IPS-15b (cell line): ENCODE measurements at regions not wholly inside any gene's neighbourhood (a gene's known extent, or its start where the extent isn't known, plus 50 kb on each side); places are given as distances from the start of the nearest gene placed in this dataset.
"Not testable (repeated sequence)": the region's sequence is repeated elsewhere in the genome, so short reads cannot be mapped to it uniquely, and the experiment has no call there.

Source experiments
- H3K27me3 ChIP-seq: one replicate; pipeline ENCODE4 v1.6.1; 2013; ENCODE audit warnings: low read length; ENCODE audit not compliant: control insufficient read depth, insufficient read depth
- H3K36me3 ChIP-seq: one replicate; pipeline ENCODE4 v1.6.1; 2013; ENCODE audit warnings: low read length; ENCODE audit not compliant: control insufficient read depth, insufficient read depth
- H3K4me1 ChIP-seq: one replicate; pipeline ENCODE4 v1.6.1; 2013; ENCODE audit warnings: mild to moderate bottlenecking, low read length; ENCODE audit not compliant: control insufficient read depth, insufficient read depth
- H3K4me3 ChIP-seq: one replicate; pipeline ENCODE4 v1.5.1; 2013; ENCODE audit warnings: low read depth, low read length
- H3K9ac ChIP-seq: one replicate; pipeline ENCODE4 v1.6.1; 2013; ENCODE audit warnings: low read depth, mild to moderate bottlenecking, low read length
- H3K9me3 ChIP-seq: one replicate; pipeline ENCODE4 v1.6.1; 2013; ENCODE audit warnings: mild to moderate bottlenecking, low read length; ENCODE audit not compliant: control insufficient read depth, insufficient read depth

DNA sequence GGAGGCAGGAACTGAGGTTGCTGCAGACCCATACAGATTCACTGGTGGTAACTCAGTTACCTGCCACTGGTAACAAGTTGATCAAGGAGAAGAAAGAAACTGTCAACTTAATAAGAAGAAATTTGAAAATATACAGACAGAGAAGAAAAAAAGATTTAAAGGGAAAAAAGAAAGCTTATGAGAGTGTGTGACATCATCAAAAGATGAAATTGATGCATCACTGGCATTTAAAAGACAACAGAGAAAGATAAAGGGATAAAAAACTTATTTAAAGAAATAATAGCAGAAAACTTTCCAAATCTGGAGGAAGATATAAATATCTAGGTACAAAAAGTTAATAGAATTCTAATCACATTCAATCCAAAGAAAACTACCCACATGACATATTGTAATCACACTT, 1003.2 kb downstream of the TDRD15 start:
- Histone ChIP-seq H3K27me3 (no peaks in the 10 kb centered on the region), H3K9ac (no peak overlapping the region), H3K4me1 (no peaks in the 10 kb centered on the region), H3K4me3 (no peak overlapping the region), H3K36me3 (no peaks in the 10 kb centered on the region), H3K9me3 (no peaks in the 10 kb centered on the region)

DNA sequence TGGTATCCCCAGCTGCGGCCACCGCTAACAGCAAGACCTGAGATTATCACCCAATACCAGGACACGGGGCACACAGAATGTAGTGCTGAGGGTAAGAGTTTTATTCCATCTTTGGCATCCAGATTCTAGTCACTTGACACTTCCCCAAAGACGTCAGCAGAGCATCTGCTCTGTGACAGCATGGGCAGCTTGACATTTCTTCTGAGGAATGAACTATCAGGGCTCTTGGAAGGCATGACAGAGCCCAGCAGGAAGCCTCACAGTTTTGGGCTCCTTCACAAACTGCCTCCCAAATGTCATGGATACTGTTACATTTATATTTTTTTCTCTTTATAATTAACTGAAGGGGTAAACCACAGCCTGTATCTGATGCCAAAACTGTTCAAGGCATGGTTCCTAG, 1010.7 kb downstream of the TDRD15 start:
- H3K36me3 ChIP-seq = no peaks in the 10 kb centered on the region
- H3K4me1 ChIP-seq = no peaks in the 10 kb centered on the region
- H3K9ac ChIP-seq = no peak overlapping the region
- no peaks in the 10 kb centered on the region for H3K27me3 ChIP-seq
- H3K9me3 ChIP-seq = no peaks in the 10 kb centered on the region
- H3K4me3 ChIP-seq = no peak overlapping the region

DNA sequence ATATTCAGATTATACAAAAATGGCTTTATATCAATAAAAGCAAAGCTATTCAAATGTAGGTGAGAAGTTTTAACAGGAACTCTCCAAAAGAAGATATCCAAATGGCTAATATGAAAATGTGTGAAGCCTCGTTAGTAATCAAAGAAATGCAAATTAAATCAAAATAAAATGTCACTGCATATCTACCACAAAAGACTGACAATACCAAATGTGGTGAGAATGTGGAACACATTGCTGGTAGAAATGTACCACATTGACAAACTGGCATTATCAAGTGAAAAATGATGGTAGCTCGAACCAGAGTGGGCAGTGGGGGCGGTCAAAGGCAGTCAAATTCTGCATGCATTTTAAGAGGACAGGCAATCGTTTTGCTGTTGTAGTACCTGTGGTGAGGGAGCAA, 1012.7 kb downstream of the TDRD15 start:
- Histone ChIP-seq H3K4me3 (no peak overlapping the region), H3K36me3 (no peaks in the 10 kb centered on the region), H3K9me3 (no peaks in the 10 kb centered on the region), H3K4me1 (no peaks in the 10 kb centered on the region), H3K9ac (no peak overlapping the region), H3K27me3 (no peaks in the 10 kb centered on the region)

DNA sequence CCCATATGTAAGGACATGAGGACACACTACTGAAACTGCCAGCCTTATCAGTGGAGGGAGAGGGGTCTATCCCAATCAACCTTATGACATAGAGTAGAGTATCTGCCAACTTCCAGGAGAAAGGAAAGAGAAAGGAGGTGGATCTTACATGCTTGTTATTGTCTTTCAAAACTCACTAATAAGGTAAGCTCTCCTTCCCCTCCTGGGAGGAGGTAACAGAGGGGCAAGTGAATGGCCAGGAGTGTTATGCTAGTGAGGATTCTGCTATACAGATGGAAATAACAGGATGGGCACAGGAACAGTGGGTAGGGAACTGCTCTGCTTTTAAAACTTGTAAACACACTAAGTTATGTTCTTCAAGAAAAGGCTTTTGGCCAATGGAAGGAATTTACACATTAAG, 1020.1 kb downstream of the TDRD15 start:
- H3K36me3 ChIP-seq = no peaks in the 10 kb centered on the region
- no peaks in the 10 kb centered on the region for H3K9me3 ChIP-seq
- peaks cover 12% of the 10 kb centered on the region for H3K4me1 ChIP-seq
- no peaks in the 10 kb centered on the region for H3K27me3 ChIP-seq
- H3K4me3 ChIP-seq = no peak overlapping the region
- H3K9ac ChIP-seq = no peak overlapping the region

DNA sequence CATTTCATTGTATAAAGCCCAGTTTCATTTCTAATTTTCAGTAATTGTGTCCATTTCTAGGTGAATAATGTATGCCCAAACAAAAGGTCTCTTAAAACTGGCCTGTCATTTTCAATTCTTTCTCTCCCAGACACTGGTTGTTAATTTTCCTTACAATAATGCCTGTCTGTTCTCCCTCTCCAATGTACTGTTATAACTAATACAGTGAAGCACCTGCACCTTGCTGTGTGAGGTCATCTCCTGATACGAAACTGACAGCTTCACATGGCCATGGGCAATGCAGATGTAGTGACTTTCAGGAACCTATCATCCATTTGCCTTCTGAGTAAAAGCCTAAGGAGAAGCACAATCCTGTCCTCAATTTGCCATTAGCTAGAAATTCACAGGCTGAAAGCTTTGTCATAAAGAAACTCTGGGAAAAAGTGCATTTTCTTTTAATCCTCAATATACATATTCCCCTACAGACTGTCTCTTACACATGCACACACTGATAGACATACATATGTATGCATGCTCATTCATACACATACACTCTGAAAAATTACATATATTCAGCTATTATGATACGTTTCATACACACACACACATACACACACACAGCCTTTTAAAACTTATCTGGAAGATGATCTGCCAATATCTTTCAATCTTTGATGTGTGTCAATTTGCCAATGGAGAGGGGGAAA, 1030.3 kb downstream of the TDRD15 start:
- H3K9me3 ChIP-seq = no peaks in the 10 kb centered on the region
- H3K9ac ChIP-seq = no peak overlapping the region
- no peaks in the 10 kb centered on the region for H3K27me3 ChIP-seq
- no peak overlapping the region for H3K4me3 ChIP-seq
- H3K4me1 ChIP-seq = no peaks in the 10 kb centered on the region
- H3K36me3 ChIP-seq = no peaks in the 10 kb centered on the region

DNA sequence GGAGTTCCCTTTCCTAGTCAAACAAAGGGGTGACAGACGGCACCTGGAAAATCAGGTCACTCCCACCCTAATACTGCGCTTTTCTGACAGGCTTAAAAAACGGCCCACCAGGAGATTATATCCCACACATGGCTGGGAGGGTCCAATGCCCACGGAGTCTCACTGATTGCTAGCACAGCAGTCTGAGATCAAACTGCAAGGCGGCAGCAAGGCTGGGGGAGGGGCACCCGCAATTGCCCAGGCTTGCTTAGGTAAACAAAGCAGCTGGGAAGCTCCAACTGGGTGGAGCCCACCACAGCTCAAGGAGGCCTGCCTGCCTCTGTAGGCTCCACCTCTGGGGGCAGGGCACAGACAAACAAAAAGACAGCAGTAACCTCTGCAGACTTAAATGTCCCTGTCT, 1032.9 kb downstream of the TDRD15 start:
- H3K4me3 ChIP-seq, H3K36me3 ChIP-seq, H3K4me1 ChIP-seq, H3K27me3 ChIP-seq, H3K9ac ChIP-seq, H3K9me3 ChIP-seq: not testable (repeated sequence)

DNA sequence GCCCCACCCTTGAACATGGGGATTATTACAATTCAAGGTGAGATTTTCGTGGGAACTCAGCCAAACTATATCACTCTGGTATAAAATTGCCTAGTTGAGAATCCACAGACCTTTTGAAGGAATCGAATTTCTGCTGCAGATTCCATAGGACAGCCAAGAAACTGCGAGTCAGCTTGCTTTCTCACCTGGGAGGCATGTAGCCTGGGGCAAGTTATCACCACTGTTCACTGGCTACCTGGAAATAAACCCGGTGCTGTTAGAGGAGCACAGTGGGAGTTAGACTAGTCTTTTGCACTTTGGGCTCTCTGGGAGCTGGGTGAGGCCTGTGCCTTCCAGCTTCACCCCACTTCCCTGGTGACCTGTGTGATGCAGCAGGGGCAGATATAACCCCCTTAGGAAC, 1043.5 kb downstream of the TDRD15 start:
- H3K9me3 ChIP-seq = no peaks in the 10 kb centered on the region
- H3K4me1 ChIP-seq = no peaks in the 10 kb centered on the region
- no peaks in the 10 kb centered on the region for H3K36me3 ChIP-seq
- H3K4me3 ChIP-seq = no peak overlapping the region
- no peak overlapping the region for H3K9ac ChIP-seq
- H3K27me3 ChIP-seq = no peaks in the 10 kb centered on the region

DNA sequence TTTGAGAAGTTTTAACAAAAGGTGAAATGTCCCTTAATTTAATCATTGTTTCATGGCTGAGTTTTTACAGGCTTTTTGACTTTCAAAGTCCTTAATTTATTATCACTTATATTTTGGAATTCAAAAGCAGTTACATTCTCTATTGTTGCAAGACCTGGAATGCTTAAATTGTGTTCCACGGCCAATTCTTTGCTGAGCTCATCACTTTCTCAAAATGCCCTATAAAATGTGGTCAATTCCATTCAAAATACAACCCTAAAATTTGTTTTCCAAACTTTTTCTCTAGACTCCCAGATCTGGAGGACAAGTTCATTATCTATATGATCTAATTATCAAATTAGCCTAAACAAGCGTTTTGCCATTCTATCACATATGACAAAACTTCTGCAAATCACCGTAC, 1051.2 kb downstream of the TDRD15 start:
- no peaks in the 10 kb centered on the region for H3K27me3 ChIP-seq
- no peaks in the 10 kb centered on the region for H3K36me3 ChIP-seq
- no peak overlapping the region for H3K9ac ChIP-seq
- no peaks in the 10 kb centered on the region for H3K4me1 ChIP-seq
- H3K4me3 ChIP-seq = no peak overlapping the region
- H3K9me3 ChIP-seq = no peaks in the 10 kb centered on the region

DNA sequence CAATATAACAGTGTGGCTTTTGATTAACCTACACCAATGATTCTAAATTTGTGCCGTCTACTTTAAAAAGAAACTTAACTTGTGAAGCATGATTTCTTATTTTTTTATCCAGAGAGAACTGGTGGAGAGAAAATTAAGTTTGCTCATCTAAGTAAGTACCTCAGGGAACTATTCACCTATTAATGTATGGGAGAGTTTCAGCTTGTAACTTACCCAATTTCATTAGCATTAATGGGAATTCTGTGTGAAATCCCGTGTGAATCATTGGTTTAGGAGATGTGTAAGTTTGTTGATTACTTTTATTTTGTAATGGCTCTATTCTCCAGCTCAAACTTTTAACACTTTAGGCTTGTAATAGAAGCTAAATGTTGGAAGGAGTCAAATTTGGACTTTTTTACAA, 1061.5 kb downstream of the TDRD15 start:
- no peaks in the 10 kb centered on the region for H3K36me3 ChIP-seq
- no peaks in the 10 kb centered on the region for H3K4me1 ChIP-seq
- no peaks in the 10 kb centered on the region for H3K9me3 ChIP-seq
- no peaks in the 10 kb centered on the region for H3K27me3 ChIP-seq
- no peak overlapping the region for H3K9ac ChIP-seq
- no peak overlapping the region for H3K4me3 ChIP-seq

DNA sequence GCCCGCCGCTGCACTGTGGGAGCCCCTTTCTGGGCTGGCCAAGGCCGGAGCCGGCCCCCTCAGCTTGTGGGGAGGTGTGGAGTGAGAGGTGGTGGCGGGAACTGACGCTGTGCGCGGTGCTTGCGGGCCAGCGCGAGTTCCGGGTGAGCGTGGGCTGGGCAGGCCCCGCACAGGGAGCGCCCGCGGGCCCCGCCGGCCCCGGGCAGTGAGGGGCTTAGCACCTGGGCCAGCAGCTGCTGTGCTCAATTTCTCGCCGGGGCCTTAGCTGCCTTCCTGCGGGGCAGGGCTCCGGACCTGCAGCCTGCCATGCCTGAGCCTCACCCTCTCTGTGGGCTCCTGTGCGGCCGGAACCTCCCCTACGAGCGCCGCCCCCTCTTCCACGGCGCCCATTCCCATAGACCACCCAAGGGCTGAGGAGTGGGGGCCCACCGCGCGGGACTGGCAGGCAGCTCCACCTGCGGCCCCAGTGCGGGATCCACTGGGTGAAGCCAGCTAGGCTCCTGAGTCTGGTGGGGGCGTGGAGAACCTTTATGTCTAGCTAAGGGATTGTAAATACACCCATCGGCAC, 1062.6 kb downstream of the TDRD15 start:
- not testable (repeated sequence) for H3K9ac ChIP-seq, H3K9me3 ChIP-seq, H3K4me1 ChIP-seq, H3K4me3 ChIP-seq, H3K36me3 ChIP-seq, H3K27me3 ChIP-seq

DNA sequence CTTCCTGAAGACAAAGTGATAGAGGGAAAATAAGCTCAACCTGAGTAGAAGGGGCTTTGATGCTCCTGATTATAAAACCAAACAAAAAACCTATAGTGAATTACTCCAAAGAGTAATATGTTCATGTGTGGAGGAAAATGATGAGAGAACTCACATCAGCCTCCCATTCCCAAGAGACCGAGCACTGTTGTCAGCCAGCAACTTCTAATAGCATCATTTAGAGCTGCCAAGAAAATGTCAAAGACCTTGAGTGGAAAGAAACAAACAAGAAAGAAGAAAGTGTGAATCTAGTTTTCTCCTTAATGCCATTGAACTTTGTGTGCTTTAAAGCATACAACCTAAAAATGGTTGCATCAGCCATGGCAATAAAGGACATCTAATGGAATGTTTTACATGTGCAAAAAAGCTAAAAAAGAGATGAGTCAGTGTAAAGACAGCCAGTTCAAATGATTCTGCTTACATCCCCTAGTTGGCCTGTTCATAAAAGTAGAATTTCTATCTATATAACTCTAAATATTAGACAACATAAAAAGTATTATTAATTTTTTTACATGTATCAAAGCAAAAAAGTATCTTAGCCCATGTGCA, 1066.2 kb downstream of the TDRD15 start:
- Histone ChIP-seq H3K9me3 (no peaks in the 10 kb centered on the region), H3K9ac (no peak overlapping the region), H3K36me3 (no peaks in the 10 kb centered on the region), H3K4me1 (peaks cover 11% of the 10 kb centered on the region), H3K4me3 (no peak overlapping the region), H3K27me3 (no peaks in the 10 kb centered on the region)

DNA sequence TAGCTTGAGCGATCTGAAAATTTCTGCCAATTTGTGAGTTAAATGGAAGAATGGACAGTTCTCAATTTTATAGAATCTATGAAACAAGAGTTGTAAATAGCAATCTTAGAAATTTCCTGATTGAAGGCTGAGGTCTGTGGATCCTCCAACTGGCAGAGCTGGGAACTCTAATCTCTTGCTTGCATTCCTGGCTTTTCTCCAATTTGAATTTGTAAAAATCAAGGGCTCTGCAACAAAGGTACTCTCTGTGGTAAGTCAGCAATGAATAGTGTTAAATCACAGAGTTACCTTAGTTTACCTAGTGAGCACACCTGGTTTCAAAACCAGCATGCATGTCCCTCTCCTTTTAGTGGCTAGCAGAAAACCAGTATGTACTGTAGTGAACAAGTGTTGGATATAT, 1070.5 kb downstream of the TDRD15 start:
- Histone ChIP-seq H3K9me3 (no peaks in the 10 kb centered on the region), H3K4me3 (no peak overlapping the region), H3K4me1 (peaks cover 11% of the 10 kb centered on the region), H3K27me3 (no peaks in the 10 kb centered on the region), H3K9ac (no peak overlapping the region), H3K36me3 (no peaks in the 10 kb centered on the region)
